Lower leg skin (tissue), 3 donors: ENCODE measurements at regions not wholly inside any gene's neighbourhood (a gene's known extent, or its start where the extent isn't known, plus 50 kb on each side); places are given as distances from the start of the nearest gene placed in this dataset.

ENCODE experiments used
- CTCF ChIP-seq, 3 donors: fragments of 450-650 bp; IDR thresholded peaks; one replicate each; pipeline ENCODE4 v1.5.1; 2016; ENCODE audit warnings: antibody characterized with exemption in 3 of 3, mild to moderate bottlenecking in 3 of 3, moderate library complexity in 2 of 3
- POLR2A ChIP-seq, 2 donors: fragments of 450-650 bp; IDR thresholded peaks; one replicate each; pipeline ENCODE4 v1.6.1; 2016 to 2017; ENCODE audit warnings: antibody characterized with exemption in 2 of 2, mild to moderate bottlenecking in 1 of 2, moderate library complexity in 1 of 2

GRCh38 chr3:178334239-178334638 is 202.0 kb upstream of the KCNMB2 start:
- TF ChIP-seq CTCF (IDR thresholded peaks at IDR 0.05): no peak
- no peak for TF ChIP-seq POLR2A (IDR thresholded peaks at IDR 0.05)
